GM12801 (cell line): ENCODE measurements at regions not wholly inside any gene's neighbourhood (a gene's known extent, or its start where the extent isn't known, plus 50 kb on each side); places are given as distances from the start of the nearest gene placed in this dataset.

Experiments
- TF ChIP-seq, protein P1 (sequence below): IDR thresholded peaks from one replicate; pipeline ENCODE4 v1.5.1; 2011; ENCODE audit warnings: control low read depth; ENCODE audit not compliant: insufficient read length; ENCODE audit errors: extremely low read depth

DNA sequence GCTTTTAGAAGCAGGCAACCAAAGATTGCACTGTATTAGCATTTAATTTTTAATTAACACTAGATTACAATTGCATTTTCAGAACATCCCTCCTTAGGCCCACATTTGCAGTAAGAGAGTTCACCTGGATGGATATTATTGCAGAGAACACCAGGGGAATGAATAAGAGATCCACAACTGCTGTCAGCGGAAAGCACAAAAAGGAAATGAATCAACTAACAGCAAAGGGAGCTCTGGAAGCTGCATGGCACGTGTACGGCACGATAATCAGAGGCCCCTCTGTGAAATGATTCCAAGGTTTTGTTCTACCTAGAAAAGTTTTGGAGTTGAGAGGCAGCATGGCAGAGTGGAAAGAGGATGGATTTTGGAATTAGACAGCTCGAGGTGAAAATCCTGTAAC is 361.2 kb upstream of the C9orf72 start:
- TF ChIP-seq, protein P1, sequence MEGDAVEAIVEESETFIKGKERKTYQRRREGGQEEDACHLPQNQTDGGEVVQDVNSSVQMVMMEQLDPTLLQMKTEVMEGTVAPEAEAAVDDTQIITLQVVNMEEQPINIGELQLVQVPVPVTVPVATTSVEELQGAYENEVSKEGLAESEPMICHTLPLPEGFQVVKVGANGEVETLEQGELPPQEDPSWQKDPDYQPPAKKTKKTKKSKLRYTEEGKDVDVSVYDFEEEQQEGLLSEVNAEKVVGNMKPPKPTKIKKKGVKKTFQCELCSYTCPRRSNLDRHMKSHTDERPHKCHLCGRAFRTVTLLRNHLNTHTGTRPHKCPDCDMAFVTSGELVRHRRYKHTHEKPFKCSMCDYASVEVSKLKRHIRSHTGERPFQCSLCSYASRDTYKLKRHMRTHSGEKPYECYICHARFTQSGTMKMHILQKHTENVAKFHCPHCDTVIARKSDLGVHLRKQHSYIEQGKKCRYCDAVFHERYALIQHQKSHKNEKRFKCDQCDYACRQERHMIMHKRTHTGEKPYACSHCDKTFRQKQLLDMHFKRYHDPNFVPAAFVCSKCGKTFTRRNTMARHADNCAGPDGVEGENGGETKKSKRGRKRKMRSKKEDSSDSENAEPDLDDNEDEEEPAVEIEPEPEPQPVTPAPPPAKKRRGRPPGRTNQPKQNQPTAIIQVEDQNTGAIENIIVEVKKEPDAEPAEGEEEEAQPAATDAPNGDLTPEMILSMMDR: no peak

DNA sequence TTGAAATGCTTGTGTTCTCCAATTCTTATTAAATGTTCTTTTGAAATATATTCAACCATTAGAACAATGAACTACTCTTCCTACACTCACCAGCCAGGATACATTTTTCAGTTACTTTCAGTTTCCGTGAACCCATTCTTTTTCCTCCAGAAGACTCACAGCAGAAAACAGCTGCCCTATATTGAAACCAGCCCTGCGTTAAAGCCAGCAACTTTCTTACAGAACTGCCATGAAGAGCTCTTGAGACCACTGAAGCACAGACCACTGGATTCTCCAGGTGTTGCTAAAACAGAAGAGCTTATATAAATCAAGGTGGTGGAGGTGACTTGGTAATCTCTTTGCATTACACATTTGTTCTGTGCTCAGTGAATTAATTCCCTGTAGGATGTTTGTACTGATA is 365.9 kb upstream of the C9orf72 start:
- TF ChIP-seq, protein P1: no peak

DNA sequence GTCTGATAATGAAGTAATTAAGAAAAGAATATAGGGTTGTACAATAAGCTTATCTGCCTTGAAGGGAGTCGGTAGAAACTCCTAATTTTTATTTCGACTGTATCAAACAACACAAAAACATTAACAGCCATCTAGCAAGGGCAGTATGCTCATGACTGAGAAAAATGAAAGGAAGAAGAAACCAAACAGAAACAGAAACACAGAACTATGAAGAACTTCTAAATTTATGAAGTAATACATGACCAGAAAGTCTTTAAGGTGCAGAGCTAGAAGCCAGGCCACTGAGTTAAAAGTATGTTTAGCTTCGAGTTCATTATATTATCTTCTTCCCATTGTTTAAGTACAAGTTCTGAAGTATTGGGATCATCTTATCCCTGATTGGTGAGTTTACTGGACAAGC is 367.3 kb upstream of the C9orf72 start:
- TF ChIP-seq, protein P1: no peak

DNA sequence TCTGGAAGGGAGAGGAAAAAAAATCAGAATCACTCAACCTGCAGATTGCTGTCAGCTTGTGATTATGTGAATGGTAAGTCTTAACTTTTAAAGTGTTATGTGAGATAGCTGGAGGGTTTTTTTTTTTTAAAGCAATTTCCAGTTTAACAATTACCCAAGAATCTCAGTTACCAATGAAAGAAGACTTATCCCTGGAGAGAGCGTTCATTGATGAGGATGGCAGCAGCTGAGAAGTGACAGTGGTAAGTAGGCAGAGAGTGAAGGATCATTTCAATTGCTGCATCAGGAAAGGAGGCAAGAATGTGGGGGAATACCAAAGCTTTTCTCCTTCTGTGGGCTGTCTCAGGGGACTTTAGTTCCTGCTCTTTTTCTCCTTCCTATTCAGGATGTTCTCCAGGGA is 370.2 kb upstream of the C9orf72 start:
- TF ChIP-seq, protein P1: no peak

DNA sequence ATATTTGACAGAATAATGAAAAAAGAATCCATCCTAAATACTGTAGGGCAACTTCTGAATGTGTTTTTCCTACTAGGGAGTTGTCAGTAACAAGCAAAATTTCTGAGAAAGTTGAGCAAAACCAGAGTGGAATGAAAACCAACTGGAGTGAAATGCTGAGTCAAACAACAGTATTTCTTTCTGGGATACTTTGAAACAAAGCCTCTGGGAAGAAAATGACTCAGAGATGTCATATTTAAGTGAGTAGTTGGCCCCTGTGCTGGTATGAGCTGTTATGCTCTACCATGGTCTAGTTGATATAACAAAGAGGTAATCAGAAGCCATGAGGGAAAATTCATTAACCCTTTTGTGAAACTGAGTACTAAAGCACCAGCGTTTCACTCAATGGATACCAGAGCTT is 372.1 kb upstream of the C9orf72 start:
- TF ChIP-seq, protein P1: no peak

DNA sequence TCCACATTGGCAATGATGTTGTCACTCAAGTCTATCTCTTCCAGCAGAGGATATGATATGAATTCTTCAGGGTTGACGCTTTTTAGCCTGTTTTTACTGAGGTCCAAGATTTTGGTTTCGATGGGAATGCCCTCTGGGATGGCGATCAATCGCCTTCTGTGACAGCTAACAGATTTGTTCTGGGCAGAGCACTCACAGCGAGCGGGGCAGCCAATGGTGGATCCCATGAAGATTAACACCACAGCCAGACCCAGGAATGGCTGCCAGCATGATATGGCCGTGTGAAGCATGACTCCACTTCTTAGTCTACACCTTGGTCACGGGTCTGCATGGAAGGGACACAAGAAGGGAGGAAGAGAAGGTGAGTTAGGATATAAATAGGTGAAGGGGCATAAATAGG is 377.1 kb upstream of the C9orf72 start:
- TF ChIP-seq, protein P1: no peak

DNA sequence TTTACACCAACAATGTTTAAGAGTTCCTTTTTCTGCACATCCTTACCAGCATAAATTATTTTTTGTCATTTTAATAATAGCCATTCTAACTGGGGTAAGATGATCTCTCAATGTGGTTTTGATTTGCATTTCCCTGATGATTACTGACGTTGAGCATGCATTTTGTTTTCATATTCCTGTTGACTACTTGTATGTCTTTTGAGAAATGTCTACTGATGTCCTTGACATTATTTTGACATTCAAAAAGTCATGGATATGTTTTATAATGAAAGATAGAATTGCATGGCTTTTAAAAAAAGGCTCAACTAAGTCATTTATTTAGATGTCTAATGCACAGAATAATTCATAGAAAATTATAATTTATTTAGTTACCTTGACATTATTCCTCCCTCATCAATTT is 381.6 kb upstream of the C9orf72 start:
- TF ChIP-seq, protein P1: no peak

DNA sequence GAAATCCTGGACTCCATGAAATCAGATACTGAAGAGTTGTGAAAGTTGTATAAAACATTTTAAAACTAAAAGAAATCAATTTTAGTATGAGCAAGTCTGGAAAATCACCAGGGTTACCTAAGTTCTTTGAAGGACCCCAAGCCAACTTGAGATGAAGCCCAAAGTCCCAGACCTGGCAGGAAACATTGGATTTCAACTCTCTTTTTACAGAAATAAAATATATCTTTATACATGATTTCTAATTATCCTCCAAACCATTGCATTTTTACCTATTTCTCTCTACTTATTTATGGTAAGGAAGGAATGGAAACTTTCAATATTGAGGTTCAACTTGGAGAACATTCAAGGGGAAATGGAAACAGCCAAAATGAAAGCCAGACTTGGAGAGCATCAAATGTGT is 390.6 kb upstream of the C9orf72 start:
- TF ChIP-seq, protein P1: no peak
